ENCODE measurements at regions not wholly inside any gene's neighbourhood (a gene's known extent, or its start where the extent isn't known, plus 50 kb on each side); places are given as distances from the start of the nearest gene placed in this dataset.

GRCh38 chr2:216916956-216917650 lies 57.2 kb upstream of the TNP1 start:
- TF ChIP-seq, protein P1, sequence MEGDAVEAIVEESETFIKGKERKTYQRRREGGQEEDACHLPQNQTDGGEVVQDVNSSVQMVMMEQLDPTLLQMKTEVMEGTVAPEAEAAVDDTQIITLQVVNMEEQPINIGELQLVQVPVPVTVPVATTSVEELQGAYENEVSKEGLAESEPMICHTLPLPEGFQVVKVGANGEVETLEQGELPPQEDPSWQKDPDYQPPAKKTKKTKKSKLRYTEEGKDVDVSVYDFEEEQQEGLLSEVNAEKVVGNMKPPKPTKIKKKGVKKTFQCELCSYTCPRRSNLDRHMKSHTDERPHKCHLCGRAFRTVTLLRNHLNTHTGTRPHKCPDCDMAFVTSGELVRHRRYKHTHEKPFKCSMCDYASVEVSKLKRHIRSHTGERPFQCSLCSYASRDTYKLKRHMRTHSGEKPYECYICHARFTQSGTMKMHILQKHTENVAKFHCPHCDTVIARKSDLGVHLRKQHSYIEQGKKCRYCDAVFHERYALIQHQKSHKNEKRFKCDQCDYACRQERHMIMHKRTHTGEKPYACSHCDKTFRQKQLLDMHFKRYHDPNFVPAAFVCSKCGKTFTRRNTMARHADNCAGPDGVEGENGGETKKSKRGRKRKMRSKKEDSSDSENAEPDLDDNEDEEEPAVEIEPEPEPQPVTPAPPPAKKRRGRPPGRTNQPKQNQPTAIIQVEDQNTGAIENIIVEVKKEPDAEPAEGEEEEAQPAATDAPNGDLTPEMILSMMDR (IDR thresholded peaks at IDR 0.05; ENCODE audit: control extremely low read depth, extremely low read depth, low read depth, missing control alignments) = no peak
- no peak for DNase-seq (ENCODE audit: extremely low spot score)
- POLR2A ChIA-PET = no interaction called here
- CTCF ChIA-PET = no interaction called here

GRCh38 chr2:216915557-216916150 lies 55.8 kb upstream of the TNP1 start:
- POLR2A ChIA-PET = no interaction called here
- DNase-seq (ENCODE audit: extremely low spot score) = no peak
- TF ChIP-seq, protein P1 (IDR thresholded peaks at IDR 0.05; ENCODE audit: control extremely low read depth, extremely low read depth, low read depth, missing control alignments) = no peak
- CTCF ChIA-PET = no interaction called here

DNA sequence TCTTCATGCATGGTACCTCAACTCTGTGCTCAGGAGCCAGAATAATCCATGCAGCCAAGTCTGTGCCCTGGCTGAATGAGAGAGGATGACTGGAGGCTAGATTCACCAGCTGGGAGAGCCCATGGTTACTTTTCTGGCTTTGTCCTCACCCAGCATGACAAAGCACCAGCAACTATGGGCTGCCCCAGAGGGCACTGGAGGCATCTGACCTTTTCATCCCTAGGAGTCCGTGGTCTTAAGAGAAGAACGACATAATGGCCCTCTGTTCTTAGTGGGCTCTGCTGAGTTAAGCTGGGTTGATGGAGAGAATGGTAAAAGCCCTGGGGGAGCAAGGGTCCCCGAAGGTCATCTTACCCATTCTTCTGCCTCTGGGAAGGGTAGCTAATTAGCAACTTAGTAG lies 54.6 kb upstream of the TNP1 start:
- DNase-seq (ENCODE audit: extremely low spot score) = no peak
- ChIA-PET CTCF (no interaction called here), POLR2A (no interaction called here)
- TF ChIP-seq, protein P1 (IDR thresholded peaks at IDR 0.05; ENCODE audit: control extremely low read depth, extremely low read depth, low read depth, missing control alignments) = no peak

DNA sequence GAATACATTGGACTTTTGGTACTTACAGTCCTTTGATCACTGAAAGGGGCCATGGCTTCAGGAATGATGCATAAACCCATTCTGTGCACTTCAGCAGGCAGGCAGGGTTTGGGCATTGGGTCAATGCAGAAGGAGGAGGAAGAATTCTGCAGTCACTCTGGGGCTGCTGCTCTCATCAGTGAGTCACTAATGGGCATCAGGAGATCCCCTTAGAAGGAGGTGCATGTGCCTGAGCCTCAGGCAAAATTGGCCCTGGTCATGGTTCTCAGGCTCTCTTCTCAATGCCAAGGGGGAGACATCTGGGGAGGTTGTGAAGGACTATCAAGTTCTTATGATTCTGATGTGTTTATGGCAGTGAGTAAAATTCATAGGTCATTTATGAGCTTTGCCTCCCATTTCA lies 52.0 kb upstream of the TNP1 start:
- TF ChIP-seq, protein P1 (IDR thresholded peaks at IDR 0.05; ENCODE audit: control extremely low read depth, extremely low read depth, low read depth, missing control alignments) = no peak
- ChIA-PET POLR2A (no interaction called here), CTCF (no interaction called here)
- DNase-seq (ENCODE audit: extremely low spot score) = no peak

- CTCF ChIA-PET = no interaction called here
- TF ChIP-seq, protein P1 (IDR thresholded peaks at IDR 0.05; ENCODE audit: control extremely low read depth, extremely low read depth, low read depth, missing control alignments) = no peak
- DNase-seq (ENCODE audit: extremely low spot score) = no peak
Measured at GRCh38 chr2:216911008-216911407, 51.1 kb upstream of the TNP1 start.

DNA sequence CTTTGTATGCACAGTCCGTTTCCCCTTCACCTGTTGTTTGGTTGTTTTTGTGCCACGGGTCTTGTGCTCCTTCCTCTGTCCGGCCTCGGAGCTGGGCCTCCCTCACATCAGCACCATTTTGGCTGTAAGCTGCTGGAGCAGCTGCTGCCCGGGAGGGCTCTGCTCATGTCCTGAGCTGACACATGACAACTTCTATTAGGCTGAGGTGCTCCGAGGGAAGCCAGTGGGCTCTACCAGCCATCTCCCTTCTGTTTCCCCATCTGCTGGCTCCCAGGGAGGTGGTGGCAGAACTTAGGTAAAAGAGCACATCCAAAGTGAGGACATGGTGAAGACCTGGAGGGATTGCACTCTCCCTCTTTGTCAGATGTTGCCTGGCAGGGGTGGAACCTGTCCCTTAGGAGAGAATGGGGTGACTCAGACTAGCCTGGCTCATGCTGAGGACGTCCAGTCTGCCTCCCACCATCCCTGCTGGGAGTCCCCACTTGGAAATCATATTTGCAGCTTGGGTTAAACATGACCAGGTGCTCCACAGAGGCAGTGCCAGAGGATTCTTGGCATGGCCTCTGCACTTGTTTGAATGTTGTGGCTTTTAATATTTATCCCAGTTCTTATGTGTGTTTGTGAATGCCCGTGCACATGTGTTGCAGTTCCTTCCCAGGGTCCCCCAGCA lies 49.8 kb upstream of the TNP1 start:
- DNase-seq (ENCODE audit: extremely low spot score) = no peak
- TF ChIP-seq, protein P1 (IDR thresholded peaks at IDR 0.05; ENCODE audit: control extremely low read depth, extremely low read depth, low read depth, missing control alignments) = no peak
- ChIA-PET POLR2A (no interaction called here), CTCF (no interaction called here)

More at GRCh38 chr2:216911008-216911407, 51.1 kb upstream of the TNP1 start:
- POLR2A ChIA-PET = no interaction called here

All from GM10248 (cell line).